GM18907 (cell line): ENCODE measurements at regions not wholly inside any gene's neighbourhood (a gene's known extent, or its start where the extent isn't known, plus 50 kb on each side); places are given as distances from the start of the nearest gene placed in this dataset.
"Not testable (repeated sequence)": the region's sequence is repeated elsewhere in the genome, so short reads cannot be mapped to it uniquely, and the experiment has no call there.

Experiments
- ATAC-seq: cut with Tn5 transposase; IDR thresholded peaks from one replicate; pipeline ENCODE4 v1.9.1; 2021; ENCODE audit warnings: mild to moderate bottlenecking, moderate library complexity; ENCODE audit not compliant: unreplicated experiment

- ATAC-seq: no peak
Measured at GRCh38 chr2:221999717-222000116, 299.1 kb downstream of the PAX3 start.

- ATAC-seq: no peak
Measured at GRCh38 chr2:221999166-221999565, 299.6 kb downstream of the PAX3 start.

DNA sequence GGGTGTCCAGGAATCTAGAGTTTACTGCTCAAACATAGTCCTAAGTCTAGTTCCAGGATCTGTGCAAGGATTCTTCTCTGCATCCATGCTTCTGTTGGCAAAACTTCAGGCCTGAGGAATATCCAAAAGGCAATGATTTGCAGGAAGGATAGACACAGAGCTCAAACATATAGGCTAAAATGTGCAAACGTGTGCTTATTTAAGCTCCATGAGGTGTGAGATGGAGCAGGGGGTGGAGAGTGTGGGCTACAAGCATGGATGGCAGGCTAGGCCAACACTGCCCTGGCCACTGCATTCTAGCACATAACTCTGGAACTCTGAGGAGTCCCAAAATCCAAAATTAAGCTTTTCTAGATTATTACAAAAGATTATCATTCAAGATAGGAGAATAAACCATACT, 301.1 kb downstream of the PAX3 start:
- no peak for ATAC-seq

DNA sequence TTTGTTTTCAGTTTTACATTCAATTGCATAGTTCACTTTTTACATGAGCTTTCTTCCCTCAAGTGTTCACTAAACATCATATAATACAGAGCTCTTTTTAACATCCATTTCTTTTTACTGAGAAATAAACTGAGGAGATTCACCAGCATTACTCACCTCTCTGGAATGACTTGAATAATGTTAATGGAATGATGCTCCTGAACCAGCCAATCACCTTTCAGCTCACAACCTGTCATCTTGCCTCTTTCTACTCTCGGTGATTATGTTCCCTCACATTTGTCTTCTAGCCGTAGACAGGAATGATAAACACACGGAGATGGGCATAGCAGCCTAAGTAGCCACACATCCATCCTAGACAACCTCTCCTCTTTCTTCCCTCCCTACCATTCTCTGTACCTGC, 301.7 kb downstream of the PAX3 start:
- no peak for ATAC-seq

DNA sequence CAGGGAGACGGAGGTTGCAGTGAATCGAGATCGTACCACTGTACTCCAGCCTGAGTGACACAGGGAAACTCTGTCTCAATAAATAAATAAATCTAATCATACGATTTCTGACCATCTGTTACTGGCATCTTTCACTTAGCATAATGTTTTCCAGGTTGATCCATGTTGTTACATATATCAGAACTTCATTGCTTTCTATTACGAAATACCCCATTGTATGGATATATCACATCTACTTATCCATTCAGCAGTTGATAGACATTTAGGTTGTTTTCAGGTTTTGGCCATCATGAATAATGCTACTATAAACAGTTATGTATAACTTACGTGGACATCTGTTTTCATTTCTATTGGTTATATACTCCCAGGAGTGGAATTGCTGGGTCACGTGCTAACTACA, 303.9 kb downstream of the PAX3 start:
- ATAC-seq: no peak

DNA sequence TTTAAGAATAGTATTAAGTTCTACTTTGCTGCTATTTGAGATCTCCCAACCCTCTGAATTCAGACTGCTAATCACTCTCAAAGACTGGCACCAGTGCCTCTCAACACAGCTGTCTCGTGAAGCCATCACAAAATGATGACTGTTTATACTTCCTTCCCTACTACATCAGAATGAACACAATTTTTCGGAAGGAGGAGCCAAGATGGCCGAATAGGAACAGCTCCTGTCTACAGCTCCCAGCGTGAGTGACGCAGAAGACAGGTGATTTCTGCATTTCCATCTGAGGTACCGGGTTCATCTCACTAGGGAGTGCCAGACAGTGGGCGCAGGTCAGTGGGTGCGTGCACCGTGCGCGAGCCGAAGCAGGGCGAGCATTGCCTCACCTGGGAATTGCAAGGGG, 314.4 kb downstream of the PAX3 start:
- not testable (repeated sequence) for ATAC-seq

GRCh38 chr2:221981912-221982470, 316.8 kb downstream of the PAX3 start:
- ATAC-seq: no peak

GRCh38 chr2:221975151-221975550, 323.6 kb downstream of the PAX3 start:
- no peak for ATAC-seq

DNA sequence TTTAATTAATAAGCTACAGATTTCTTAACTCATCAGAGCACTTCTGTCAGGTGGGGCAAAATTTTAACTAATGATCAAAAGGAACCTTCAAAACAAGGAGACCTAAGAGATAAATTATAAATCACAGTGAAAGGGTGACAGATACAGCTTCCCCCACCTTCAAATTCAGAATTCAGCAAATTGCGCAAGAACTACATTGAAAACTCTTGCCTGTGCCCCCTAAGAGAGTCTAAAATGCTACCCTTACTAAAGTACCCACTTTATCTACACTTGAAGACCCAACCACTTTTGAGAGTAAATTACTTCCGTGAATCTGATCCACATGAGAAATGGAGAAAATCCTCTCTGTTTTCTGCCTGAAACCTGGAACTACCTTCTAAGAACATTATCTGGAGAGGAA, 324.9 kb downstream of the PAX3 start:
- no peak for ATAC-seq

DNA sequence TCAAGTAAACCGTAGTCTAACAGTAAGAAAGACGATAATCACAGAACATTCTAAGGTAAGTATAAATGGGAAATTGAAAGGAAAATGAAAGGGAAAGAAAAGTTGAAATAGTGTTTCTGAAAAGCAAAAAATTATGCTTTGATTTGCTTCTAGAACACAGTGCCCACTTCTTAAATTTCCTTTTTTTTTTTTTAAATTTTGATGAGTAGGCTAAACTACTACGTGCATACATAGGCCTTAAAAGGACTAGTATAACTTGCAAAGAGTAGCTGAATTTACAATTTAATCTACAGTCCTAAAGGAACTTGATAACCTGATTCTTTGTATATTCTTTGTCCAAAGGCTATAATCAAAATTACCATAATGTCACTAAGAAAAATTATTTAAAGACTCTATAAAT, 325.3 kb downstream of the PAX3 start:
- ATAC-seq: no peak

- ATAC-seq: no peak
Measured at GRCh38 chr2:221972813-221973478, 325.9 kb downstream of the PAX3 start.

DNA sequence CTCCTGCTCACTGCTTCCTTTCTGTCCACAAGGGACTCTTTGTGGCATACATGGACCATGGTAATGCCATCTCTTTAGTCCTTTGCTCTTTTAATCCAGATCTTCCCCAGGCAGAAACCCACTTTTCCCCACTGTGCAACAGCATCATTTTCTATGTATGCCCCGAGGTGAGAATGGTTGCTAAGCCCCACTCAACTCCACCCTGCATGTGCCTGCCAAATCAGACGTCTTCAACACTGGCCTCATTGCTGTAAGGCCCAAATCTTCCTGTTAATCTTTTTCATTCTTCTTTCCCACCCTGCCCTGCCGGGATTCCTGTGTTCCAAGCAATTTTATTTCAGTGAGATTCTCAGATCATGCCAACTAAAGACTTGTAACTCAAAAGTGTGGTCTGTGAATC, 328.4 kb downstream of the PAX3 start:
- ATAC-seq: no peak

GRCh38 chr2:221969830-221970144, 329.0 kb downstream of the PAX3 start:
- ATAC-seq: no peak

DNA sequence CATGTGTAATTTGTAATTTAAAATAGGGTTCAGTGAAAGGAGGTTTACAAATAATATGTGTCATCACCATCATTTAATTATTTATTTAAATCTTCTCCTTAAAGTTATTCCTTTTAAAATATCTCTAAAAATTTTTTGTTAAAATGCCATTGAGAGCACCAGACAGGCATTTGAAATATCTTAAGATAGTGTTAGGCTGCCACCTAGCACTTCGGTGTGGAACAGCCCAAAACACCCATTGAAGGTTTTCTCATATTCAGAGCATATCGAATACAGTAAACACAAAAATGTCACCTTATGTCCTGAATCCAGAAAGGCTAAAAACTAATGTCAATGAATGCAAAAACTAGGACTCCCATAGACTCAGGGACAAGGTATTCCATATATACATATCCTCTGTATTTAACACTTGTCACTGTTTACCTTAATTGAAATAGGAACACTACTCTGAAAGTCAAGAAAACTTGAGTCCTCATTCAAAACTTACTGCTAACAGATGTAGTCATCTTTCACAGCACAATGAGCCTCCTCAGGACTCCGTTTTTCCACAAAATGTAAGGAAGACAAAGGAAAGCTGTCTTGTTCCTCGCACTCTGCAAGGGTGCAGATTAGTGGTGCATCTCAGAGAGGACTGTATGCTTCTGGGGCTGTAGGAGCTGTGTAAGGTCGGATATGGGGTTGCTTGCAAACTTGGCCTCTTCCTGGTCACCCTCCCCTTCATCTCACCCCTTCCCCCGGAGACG, 329.5 kb downstream of the PAX3 start:
- ATAC-seq: peak; percentile 76

- no peak for ATAC-seq
Measured at GRCh38 chr2:221962186-221962585, 336.6 kb downstream of the PAX3 start.

DNA sequence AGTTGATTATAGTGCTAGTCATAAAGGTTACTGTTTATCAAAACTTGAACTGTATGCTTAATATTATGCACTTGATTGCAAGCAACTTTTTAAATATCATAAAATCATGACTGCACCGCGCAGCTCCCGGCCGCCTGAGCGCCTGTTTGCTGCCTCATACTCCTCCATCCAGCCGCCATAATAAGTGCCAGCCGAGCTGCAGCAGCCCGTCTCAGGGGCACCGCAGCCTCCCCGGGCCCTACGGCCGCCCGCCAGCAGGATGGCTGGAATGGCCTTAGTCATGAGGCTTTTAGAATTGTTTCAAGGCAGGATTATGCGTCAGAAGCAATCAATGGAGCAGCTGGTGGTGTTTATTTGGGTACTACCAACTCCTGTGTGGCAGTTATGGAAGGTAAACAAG, 337.2 kb downstream of the PAX3 start:
- no peak for ATAC-seq

DNA sequence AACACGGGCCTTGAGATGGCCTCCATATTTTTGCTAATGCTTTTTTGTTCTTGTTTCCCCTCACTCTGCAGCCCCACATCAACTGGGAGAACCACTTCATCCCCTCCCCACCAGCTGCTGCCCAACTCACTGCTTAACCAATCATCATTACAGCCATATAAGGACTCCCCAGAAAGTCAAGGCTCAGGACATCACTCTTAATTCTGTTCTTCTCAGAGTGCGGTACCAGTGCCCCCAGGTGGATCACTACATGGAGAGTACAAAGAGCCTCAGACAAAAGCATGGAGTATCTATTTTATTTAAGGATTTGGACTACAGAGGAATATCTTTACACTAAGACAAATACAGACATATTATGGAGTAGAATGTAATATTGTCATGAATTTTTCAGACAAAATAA, 340.6 kb downstream of the PAX3 start:
- ATAC-seq: no peak

DNA sequence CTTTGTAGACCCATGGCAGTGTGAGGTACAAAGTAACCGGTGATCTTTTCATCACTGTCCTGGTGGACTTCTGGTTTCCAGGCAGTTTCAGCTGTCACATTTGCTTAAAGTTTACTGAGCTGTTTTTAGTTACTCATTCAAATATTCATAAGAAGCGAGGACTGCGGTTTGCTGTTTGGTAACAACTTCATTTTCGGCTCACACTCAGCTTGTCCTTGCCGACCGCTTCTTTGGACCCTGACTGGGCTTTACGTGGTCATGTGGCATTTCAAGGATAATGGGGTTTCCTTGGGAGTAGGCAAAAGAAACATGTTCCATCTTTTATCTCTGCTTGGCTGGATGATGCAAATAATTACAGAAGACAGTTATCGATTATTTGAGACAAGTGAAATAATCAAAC, 350.7 kb downstream of the PAX3 start:
- ATAC-seq: no peak

GRCh38 chr2:221944452-221944851, 354.3 kb downstream of the PAX3 start:
- not testable (repeated sequence) for ATAC-seq

- ATAC-seq: no peak
Measured at GRCh38 chr2:221943076-221943810, 355.6 kb downstream of the PAX3 start.

DNA sequence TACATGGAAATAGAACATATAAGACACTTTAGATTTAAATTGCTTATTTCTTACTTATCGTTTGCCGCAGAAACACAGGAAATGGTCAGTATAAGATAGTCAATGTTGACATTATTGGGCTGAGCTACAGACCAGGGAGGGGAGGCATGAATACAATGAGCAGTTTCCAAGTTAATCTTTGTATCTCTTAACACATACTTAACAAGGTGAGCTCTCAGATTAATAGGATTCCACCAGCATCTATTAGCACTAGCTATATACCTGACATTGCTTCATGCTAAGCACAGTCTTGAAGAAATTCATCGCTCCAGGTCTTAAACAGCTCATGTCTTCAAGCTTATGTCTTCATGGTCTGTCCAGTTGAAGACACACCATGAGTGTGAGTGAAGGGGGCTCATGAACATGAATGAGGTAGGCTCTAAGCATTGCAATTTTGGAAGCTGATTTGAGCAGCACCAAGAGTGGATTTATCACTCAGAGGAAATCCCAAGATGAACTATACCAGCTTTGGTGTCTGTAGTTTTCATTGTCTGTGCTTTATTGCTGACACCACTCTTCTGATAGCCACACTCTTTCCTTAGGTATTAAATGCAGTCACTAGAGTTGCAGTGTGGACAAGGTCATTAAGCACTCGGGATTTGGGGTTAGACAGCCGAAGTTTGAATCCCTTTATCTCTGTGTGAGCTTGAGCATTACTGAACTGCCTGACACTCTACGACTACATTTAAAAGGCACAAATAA, 359.3 kb upstream of the EPHA4 start:
- ATAC-seq: no peak
